AG04449 (cell line): ENCODE measurements at regions not wholly inside any gene's neighbourhood (a gene's known extent, or its start where the extent isn't known, plus 50 kb on each side); places are given as distances from the start of the nearest gene placed in this dataset.
"Not testable (repeated sequence)": the region's sequence is repeated elsewhere in the genome, so short reads cannot be mapped to it uniquely, and the experiment has no call there.

Experiments
- CTCF ChIA-PET: fragments of 350-600 bp; formaldehyde crosslinking; extraction: SDS; loops from one replicate; lab custom pipeline; 2021; ENCODE audit warnings: antibody characterized with exemption; lab: Yijun Ruan, JAX
- POLR2A ChIA-PET: fragments of 400-600, 350-600 bp; formaldehyde crosslinking; extraction: SDS; loops from one replicate; lab custom pipeline; 2020; ENCODE audit warnings: antibody characterized with exemption, inconsistent platforms; lab: Yijun Ruan, JAX
- DNase-seq: peaks from one replicate; pipeline ENCODE4 v3.0.0-alpha.2; 2010; ENCODE audit warnings: low read depth, low spot score
- H3K4me3 ChIP-seq: 2 replicates; pipeline ENCODE4 v1.5.1; 2011; ENCODE audit warnings: low read depth, mild to moderate bottlenecking, control low read depth, low read length
- TF ChIP-seq, protein P1 (sequence below): IDR thresholded peaks from one replicate; pipeline ENCODE4 v1.5.1; 2011; ENCODE audit warnings: mild to moderate bottlenecking, moderate library complexity, low read length, control low read depth, inconsistent platforms; ENCODE audit not compliant: insufficient read depth; ENCODE audit errors: missing control alignments

- no peak for DNase-seq
- CTCF ChIA-PET, result no interaction called here
- TF ChIP-seq, protein P1, sequence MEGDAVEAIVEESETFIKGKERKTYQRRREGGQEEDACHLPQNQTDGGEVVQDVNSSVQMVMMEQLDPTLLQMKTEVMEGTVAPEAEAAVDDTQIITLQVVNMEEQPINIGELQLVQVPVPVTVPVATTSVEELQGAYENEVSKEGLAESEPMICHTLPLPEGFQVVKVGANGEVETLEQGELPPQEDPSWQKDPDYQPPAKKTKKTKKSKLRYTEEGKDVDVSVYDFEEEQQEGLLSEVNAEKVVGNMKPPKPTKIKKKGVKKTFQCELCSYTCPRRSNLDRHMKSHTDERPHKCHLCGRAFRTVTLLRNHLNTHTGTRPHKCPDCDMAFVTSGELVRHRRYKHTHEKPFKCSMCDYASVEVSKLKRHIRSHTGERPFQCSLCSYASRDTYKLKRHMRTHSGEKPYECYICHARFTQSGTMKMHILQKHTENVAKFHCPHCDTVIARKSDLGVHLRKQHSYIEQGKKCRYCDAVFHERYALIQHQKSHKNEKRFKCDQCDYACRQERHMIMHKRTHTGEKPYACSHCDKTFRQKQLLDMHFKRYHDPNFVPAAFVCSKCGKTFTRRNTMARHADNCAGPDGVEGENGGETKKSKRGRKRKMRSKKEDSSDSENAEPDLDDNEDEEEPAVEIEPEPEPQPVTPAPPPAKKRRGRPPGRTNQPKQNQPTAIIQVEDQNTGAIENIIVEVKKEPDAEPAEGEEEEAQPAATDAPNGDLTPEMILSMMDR, result no peak
- POLR2A ChIA-PET, result no interaction called here
- H3K4me3 ChIP-seq, result no peak overlapping the region
Measured at GRCh38 chr5:124180299-124180874, 566.1 kb downstream of the ZNF608 start.

DNA sequence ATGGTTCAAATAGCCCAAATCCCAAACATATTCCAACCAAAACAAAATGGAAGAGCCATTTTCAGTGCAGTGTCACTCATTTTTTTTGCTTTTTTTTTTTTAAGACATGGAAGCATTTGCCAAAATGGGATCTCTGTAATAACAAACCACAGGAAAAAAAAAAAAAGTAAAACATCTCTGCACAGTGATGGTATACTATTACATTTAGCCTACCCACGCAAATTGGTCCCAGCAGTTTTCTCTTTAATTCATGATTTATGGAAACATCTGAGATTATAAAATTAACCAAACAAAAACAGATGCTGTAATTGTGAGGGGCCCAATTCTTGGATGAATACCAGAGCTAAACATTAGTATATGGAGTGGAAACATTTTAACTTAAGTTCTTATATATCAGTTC, 566.6 kb downstream of the ZNF608 start:
- TF ChIP-seq, protein P1, result no peak
- ChIA-PET CTCF (no interaction called here), POLR2A (no interaction called here)
- no peak for DNase-seq
- H3K4me3 ChIP-seq, result no peak overlapping the region

DNA sequence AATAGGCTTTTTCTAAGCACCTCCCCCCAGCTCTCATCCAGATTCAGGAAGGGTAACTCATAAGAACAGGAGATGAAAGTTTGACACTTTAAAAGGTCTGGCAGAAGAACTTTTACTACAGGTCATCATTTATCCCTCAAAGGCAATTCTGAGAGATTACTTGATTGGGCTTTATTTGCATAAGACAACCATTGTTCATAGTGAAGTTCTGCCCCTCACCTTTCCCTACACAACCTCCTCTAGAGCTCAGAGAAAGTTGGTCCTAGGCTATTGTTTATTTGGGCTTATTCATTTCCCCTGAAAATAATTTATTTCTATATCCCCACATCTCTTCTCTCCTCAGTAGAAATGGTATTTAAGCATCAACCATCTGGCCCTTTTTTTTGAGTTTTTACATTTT, 568.4 kb downstream of the ZNF608 start:
- no peak overlapping the region for H3K4me3 ChIP-seq
- ChIA-PET CTCF (no interaction called here), POLR2A (no interaction called here)
- DNase-seq, result no peak
- TF ChIP-seq, protein P1, result no peak

GRCh38 chr5:124176692-124177091, 569.7 kb downstream of the ZNF608 start:
- TF ChIP-seq, protein P1, result no peak
- DNase-seq, result no peak
- CTCF ChIA-PET, result no interaction called here
- H3K4me3 ChIP-seq, result no peak overlapping the region
- POLR2A ChIA-PET, result no interaction called here

DNA sequence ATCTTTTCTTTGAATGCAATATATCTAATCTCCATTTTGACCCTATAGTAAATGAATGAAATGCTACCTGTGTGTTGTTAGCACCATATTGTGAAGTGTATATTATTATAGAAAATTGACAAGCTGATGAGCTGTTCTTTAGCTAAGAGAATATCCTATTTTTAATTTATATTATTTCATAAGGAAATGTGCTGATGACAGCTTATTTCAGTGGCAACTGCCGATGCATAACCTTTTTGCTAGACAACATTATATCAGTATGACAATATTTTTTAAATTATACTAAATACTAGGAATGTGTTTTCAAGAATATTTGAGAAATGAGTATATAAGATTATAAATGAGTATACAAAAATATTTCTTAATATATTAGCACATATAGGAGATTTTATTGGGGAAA, 573.1 kb downstream of the ZNF608 start:
- no peak overlapping the region for H3K4me3 ChIP-seq
- ChIA-PET POLR2A (no interaction called here), CTCF (no interaction called here)
- DNase-seq, result no peak
- TF ChIP-seq, protein P1, result no peak

DNA sequence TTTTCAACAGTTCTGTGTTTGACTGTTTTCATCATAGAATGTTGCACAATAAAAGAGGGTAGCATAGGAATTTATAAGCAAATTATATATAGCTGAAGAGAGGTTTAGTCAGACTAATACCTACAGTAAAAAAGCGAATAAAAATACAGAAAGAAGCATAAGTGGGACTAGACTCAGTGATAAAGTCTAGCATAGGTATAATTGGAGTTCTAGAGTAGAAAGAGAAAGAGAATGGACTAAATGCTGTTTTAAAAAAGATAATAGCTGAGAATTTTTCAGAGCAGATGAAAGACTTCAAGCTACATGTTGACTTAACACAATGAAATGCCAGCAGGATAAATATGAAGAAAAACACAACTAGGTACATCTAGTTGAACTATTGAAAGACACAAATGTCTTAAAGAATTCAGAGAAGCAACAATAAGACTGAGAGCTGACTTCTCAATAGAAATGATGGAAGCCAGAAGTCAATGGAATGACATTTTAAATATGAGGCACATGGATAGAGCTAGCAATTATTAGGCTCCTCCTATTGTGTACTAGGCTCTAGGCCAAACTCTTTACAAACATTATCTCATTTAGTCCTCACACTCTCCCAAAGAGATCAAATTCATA, 573.9 kb downstream of the ZNF608 start:
- POLR2A ChIA-PET, result no interaction called here
- H3K4me3 ChIP-seq, result no peak overlapping the region
- CTCF ChIA-PET, result no interaction called here
- no peak for DNase-seq
- TF ChIP-seq, protein P1, result no peak

DNA sequence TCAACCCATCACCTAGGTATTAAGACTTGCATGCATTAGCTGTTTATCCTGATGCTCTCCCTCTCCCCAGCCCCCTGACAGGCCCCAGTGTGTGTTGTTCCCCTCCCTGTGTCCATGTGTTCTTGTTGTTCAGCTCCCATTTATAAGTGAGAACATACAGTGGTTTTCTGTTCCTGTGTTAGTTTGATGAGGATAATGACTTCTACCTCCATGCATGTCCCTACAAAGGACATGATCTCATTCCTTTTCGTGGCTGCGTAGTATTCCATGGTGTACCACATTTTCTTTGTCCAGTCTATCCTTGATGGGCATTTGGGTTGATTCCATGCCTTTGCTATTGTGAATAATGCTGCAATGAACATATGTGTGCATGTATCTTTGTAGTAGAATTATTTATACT, 578.3 kb downstream of the ZNF608 start:
- H3K4me3 ChIP-seq, DNase-seq, POLR2A ChIA-PET, CTCF ChIA-PET: not testable (repeated sequence)
